Caco-2 (cell line): ENCODE measurements at regions not wholly inside any gene's neighbourhood (a gene's known extent, or its start where the extent isn't known, plus 50 kb on each side); places are given as distances from the start of the nearest gene placed in this dataset.
A peak's percentile ranks its signal among the peaks of the same experiment; 100 is the strongest.

Experiments
- BruUV-seq: library from RNA; stranded (reverse); fragments of 400-500 nt; replicated peaks from 2 replicates; lab custom pipeline; 2021; lab: Mats Ljungman, UMichigan
- CTCF ChIA-PET: fragments of 300-600 bp; sonication (Branson Sonifier 250); formaldehyde crosslinking; loops from one replicate; lab custom pipeline; 2022; ENCODE audit warnings: antibody characterized with exemption; lab: Charles Lee
- POLR2A ChIA-PET: fragments of 300-600 bp; sonication (Branson Sonifier 250); formaldehyde crosslinking; loops from one replicate; lab custom pipeline; 2022; ENCODE audit warnings: antibody characterized with exemption; lab: Charles Lee
- DNase-seq, 2 experiments: peaks; one replicate each; pipeline versions ENCODE4 v3.0.0 to v3.0.0-alpha.2; 2020 to 2022
- H3K27me3 ChIP-seq: replicated peaks from 2 replicates; pipeline ENCODE4 v1.6.0; 2011; ENCODE audit warnings: low read length; ENCODE audit not compliant: control insufficient read depth, insufficient read depth
- H3K36me3 ChIP-seq: 2 replicates; pipeline ENCODE4 v1.5.1; 2011; ENCODE audit warnings: low read length; ENCODE audit not compliant: control insufficient read depth, insufficient read depth
- H3K4me1 ChIP-seq: fragments of 250-450 bp; sonication (Bioruptor Pico); 2 replicates; pipeline ENCODE4 v1.5.1; 2020; ENCODE audit warnings: mild to moderate bottlenecking
- H3K4me3 ChIP-seq: 2 replicates; pipeline ENCODE4 v1.5.1; 2011; ENCODE audit warnings: low read depth, mild to moderate bottlenecking, control low read depth, low read length
- H3K9me3 ChIP-seq: fragments of 250-450 bp; sonication (Bioruptor Pico); 2 replicates; pipeline ENCODE4 v1.5.1; 2020; ENCODE audit warnings: mild to moderate bottlenecking, moderate library complexity
- H3K27ac Mint-ChIP-seq: one replicate; pipeline ENCODE4 v1.8.0; 2022; ENCODE audit warnings: mixed read lengths; ENCODE audit not compliant: unreplicated experiment
- H3K27me3 Mint-ChIP-seq: one replicate; pipeline ENCODE4 v1.8.0; 2022; ENCODE audit warnings: mixed read lengths; ENCODE audit not compliant: insufficient read depth, unreplicated experiment
- H3K36me3 Mint-ChIP-seq: one replicate; pipeline ENCODE4 v1.8.0; 2022; ENCODE audit warnings: mild to moderate bottlenecking, mixed read lengths; ENCODE audit not compliant: insufficient read depth, unreplicated experiment
- H3K4me1 Mint-ChIP-seq: one replicate; pipeline ENCODE4 v1.8.0; 2022; ENCODE audit warnings: low read depth, mixed read lengths; ENCODE audit not compliant: unreplicated experiment
- H3K4me3 Mint-ChIP-seq: one replicate; pipeline ENCODE4 v1.8.0; 2022; ENCODE audit warnings: mild to moderate bottlenecking, moderate library complexity, mixed read lengths; ENCODE audit not compliant: unreplicated experiment
- H3K9me3 Mint-ChIP-seq: one replicate; pipeline ENCODE4 v1.8.0; 2022; ENCODE audit warnings: mixed read lengths; ENCODE audit not compliant: unreplicated experiment
- CTCF ChIP-seq, 2 experiments: fragments of 200-600 bp in 1 of 2; IDR thresholded peaks; 1 replicate in 1 of 2; 2 replicates in 1 of 2; pipeline versions ENCODE4 v1.5.1 to v1.8.0; 2011 to 2022; ENCODE audit warnings: antibody characterized with exemption in 1 of 2, control low read depth in 1 of 2, inconsistent platforms in 1 of 2, low read depth in 1 of 2, low read length in 1 of 2, mild to moderate bottlenecking in 1 of 2, moderate library complexity in 1 of 2; ENCODE audit not compliant: insufficient read depth in 1 of 2, severe bottlenecking in 1 of 2, unreplicated experiment in 1 of 2
- intact Hi-C: fragments of 100-400 bp; cut with micrococcal nuclease; formaldehyde crosslinking; loops from one replicate; pipeline ENCODE4 v1.10.0; 2022; ENCODE audit not compliant: unreplicated experiment

GRCh38 chr13:22789027-22789593, 391.7 kb upstream of the SGCG start:
- Mint-ChIP-seq H3K27me3 (no peaks in the 10 kb centered on the region), H3K4me1 (peaks cover 35% of the 10 kb centered on the region), H3K9me3 (peaks cover 16% of the 10 kb centered on the region), H3K4me3 (peak overlapping the region; percentile 4), H3K36me3 (peaks cover 5% of the 10 kb centered on the region), H3K27ac (peak overlapping the region; percentile 14)
- BruUV-seq: no TSS peak
- ChIA-PET CTCF (interaction anchor here (0.5 to 1.2 kb wide), 3 partner anchors 26 to 531 kb away, joined by 3 to 4 read pairs (median 4); no protein-coding TSS in a partner anchor), POLR2A (no interaction called here)
- no peaks in the 10 kb centered on the region for H3K27me3 ChIP-seq
- peak in 1 of 2 experiments; percentile 5 for DNase-seq
- H3K9me3 ChIP-seq: no peaks in the 10 kb centered on the region
- intact Hi-C loops: no loop called here
- H3K4me3 ChIP-seq: no peak overlapping the region
- H3K4me1 ChIP-seq: peaks cover 44% of the 10 kb centered on the region
- TF ChIP-seq CTCF (IDR thresholded peaks at IDR 0.05; ENCODE audit: insufficient read depth in 1 of 2, low read depth in 1 of 2, low read length in 1 of 2, severe bottlenecking in 1 of 2, unreplicated experiment in 1 of 2): no peak
- H3K36me3 ChIP-seq: no peaks in the 10 kb centered on the region

- H3K27ac Mint-ChIP-seq: no peak overlapping the region
- Histone ChIP-seq H3K4me3 (no peak overlapping the region), H3K4me1 (peaks cover 50% of the 10 kb centered on the region), H3K27me3 (no peaks in the 10 kb centered on the region), H3K36me3 (no peaks in the 10 kb centered on the region), H3K9me3 (no peaks in the 10 kb centered on the region)
- H3K4me3 Mint-ChIP-seq: no peak overlapping the region
- no peak for DNase-seq
- POLR2A ChIA-PET: no interaction called here
- no peaks in the 10 kb centered on the region for H3K27me3 Mint-ChIP-seq
- CTCF ChIA-PET: no interaction called here
- H3K36me3 Mint-ChIP-seq: peaks cover 5% of the 10 kb centered on the region
- H3K9me3 Mint-ChIP-seq: peaks cover 24% of the 10 kb centered on the region
- no peak for TF ChIP-seq CTCF (IDR thresholded peaks at IDR 0.05; ENCODE audit: insufficient read depth in 1 of 2, low read depth in 1 of 2, low read length in 1 of 2, severe bottlenecking in 1 of 2, unreplicated experiment in 1 of 2)
- no TSS peak for BruUV-seq
- intact Hi-C loops: no loop called here
- H3K4me1 Mint-ChIP-seq: peaks cover 42% of the 10 kb centered on the region
Observed at GRCh38 chr13:22789916-22790315, 390.9 kb upstream of the SGCG start.

- H3K9me3 Mint-ChIP-seq: peaks cover 24% of the 10 kb centered on the region
- no peak overlapping the region for H3K4me3 ChIP-seq
- intact Hi-C loops: no loop called here
- H3K9me3 ChIP-seq: no peaks in the 10 kb centered on the region
- peaks cover 5% of the 10 kb centered on the region for H3K36me3 Mint-ChIP-seq
- no peaks in the 10 kb centered on the region for H3K27me3 Mint-ChIP-seq
- BruUV-seq: no TSS peak
- POLR2A ChIA-PET: no interaction called here
- peaks cover 40% of the 10 kb centered on the region for H3K4me1 Mint-ChIP-seq
- TF ChIP-seq CTCF (IDR thresholded peaks at IDR 0.05; ENCODE audit: insufficient read depth in 1 of 2, low read depth in 1 of 2, low read length in 1 of 2, severe bottlenecking in 1 of 2, unreplicated experiment in 1 of 2): no peak
- H3K27ac Mint-ChIP-seq: peak overlapping the region; percentile 68
- CTCF ChIA-PET: interaction anchor here (0.6 kb wide), 1 partner anchor 1123 kb away, joined by 3 read pairs; no protein-coding TSS in a partner anchor
- H3K27me3 ChIP-seq: no peaks in the 10 kb centered on the region
- DNase-seq: peak; percentile 74 to 81
- peaks cover 48% of the 10 kb centered on the region for H3K4me1 ChIP-seq
- H3K36me3 ChIP-seq: no peaks in the 10 kb centered on the region
- peak overlapping the region; percentile 53 for H3K4me3 Mint-ChIP-seq
Observed at GRCh38 chr13:22793598-22794134, 387.1 kb upstream of the SGCG start.
